Activated T-cell treated with anti-CD3 and anti-CD28 coated beads for 4 hours (primary cell): ENCODE measurements at regions not wholly inside any gene's neighbourhood (a gene's known extent, or its start where the extent isn't known, plus 50 kb on each side); places are given as distances from the start of the nearest gene placed in this dataset.
"Not testable (repeated sequence)": the region's sequence is repeated elsewhere in the genome, so short reads cannot be mapped to it uniquely, and the experiment has no call there.

Source experiments
- DNase-seq: peaks from one replicate; pipeline ENCODE4 v3.0.0-alpha.2; 2020

DNA sequence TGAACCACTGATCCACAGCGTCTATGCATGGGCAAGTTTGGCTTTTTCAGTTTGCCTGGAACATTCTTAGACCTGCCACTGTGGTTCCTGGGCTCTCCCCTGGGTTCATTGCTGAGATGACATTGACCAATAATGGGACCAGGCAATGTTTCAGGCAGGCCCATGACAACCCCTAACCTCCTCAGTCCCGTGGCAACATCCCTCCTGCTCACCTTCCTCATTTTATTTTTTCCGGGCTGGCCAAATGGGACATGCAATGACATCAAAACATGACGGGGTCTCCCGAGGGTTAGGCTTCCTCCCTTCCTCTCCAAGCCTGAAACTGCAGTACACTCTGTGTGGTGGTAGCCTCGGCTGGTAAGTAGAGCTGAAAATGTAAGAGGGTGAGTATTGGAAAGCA is 234.0 kb upstream of the RREB1 start:
- DNase-seq, result no peak

- no peak for DNase-seq
These were observed 231.8 kb upstream of the RREB1 start for GRCh38 chr6:6875818-6876470.

GRCh38 chr6:6877792-6878191 is 230.0 kb upstream of the RREB1 start:
- DNase-seq, result not testable (repeated sequence)

GRCh38 chr6:6878887-6879585 is 228.7 kb upstream of the RREB1 start:
- no peak for DNase-seq

GRCh38 chr6:6879586-6879974 is 228.2 kb upstream of the RREB1 start:
- DNase-seq, result not testable (repeated sequence)

- DNase-seq, result no peak
These were observed 226.9 kb upstream of the RREB1 start for GRCh38 chr6:6880745-6881437.

DNA sequence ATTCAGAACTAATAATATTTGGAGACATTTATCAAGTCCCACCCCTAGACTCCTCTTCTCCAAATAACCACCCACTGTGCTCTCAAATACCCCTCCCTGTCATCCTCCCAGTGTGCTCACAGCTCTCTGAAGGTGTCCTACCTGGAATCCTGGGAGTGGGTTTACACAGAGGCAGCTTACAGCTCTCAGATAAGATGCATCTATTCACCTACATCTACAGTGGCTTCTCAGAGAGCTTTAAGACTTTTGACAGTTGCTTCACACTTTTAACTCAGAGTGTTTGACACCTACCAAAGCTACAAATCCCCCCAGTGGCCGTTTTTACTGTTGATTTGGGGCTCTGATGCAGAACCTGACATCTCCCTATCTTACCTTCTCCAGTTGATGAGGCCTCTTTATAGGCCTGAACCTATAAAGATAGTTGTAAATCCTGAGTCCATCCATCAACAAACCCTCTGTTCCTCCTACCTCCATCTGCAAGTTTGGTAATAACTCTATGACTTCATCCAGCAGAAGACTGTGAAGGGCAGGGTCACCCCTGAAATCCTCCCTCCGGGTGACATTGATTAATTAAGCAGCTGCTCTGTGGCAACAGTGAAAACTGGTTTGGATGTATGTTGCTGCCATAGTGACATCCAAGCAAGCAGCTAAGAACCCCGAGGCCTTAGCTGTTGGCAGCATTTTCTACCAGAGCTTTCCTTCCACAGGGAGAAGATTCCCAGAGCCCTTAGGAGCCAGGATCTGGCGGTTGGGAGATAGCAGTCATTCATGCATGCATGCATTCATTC is 226.1 kb upstream of the RREB1 start:
- no peak for DNase-seq

DNA sequence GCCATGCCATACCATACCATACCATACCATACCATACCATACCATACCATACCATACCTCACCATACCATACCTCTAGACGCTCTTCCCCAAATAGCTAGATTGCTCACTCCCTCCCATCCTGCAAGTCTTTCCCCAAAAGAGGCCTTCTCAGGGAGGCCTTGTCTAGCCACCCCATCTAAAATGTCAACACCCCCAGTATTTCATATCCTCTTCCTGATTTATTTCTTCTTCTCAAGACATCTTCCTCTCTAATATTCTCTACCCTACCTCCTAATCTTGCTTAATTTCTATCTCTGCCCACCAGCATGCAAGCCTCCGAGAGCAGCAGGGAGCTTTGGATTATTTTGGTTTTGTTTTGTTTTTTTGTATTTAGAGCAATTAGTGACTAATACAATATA is 225.2 kb upstream of the RREB1 start:
- no peak for DNase-seq

GRCh38 chr6:6883011-6883410 is 224.8 kb upstream of the RREB1 start:
- DNase-seq, result no peak

DNA sequence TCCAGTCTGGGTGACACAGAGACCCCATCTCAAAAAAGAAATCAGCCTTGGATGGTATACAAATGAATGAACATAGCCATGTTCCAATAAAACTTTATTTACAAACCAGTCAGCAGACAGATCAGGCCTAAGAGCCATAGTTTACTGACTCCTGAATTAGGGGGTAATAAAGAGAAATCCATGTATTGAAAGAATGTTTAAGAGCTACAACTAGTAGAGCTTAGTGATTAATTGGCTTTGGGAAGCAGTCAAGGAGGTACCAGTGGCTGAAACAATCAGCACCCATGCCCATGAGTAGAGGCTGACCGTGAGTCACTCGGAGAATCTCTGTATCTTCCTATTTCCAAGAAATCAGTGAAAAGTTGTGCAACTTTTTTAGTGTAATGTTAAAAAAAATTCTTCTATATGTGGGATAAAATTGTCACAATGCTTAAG is 223.6 kb upstream of the RREB1 start:
- no peak for DNase-seq

DNA sequence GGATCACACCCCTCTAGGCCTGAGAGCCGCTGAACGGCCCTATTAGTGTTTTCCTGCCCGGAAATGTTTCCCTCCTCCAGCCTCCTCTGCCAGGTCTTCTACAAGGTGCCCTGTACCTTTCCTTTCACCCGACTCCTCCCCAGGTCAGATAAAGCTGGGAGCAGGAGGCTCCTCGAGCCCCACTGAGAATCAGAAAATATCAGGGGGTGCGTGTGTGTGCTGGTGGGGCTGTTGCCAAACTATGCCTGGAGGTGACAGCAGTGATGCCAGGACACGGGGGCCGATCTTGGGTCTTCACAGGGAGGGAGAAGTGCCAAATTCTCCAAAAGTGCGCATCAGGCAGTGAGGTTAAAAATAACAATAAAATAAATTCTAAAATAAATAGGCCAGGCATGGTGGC is 222.8 kb upstream of the RREB1 start:
- no peak for DNase-seq

DNA sequence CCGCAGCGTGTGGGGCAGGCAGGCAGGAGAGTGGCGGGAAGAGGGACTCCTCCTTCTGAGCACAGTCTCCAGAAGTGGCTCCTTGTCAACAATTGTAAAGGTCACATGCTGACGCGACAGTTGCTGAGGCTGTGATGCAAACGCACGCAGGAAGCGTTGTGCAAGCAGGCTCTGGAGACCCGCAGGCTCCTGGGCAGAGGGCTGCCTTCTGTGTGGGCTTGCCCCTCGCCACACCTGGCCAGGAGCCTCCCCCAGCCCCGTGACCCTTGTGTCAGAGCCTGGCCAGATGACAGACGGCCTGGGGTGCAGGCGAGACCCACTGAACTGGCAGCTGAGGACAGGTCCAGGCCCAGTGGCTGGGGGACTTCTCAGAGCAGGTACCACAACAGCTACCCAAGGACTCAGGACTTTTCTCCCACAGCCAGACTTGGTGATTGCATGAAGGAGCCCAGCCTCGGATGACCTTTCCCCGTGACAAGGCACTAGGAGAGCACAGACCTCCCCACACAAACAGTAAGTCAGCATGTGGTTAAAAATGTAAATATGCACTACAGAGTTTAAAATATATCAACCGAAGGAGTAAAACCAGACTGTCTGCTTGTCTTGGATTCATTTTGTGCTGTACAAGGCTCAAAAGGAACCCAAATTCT is 222.1 kb upstream of the RREB1 start:
- no peak for DNase-seq

- DNase-seq, result no peak
These were observed 221.4 kb upstream of the RREB1 start for GRCh38 chr6:6886171-6886885.

DNA sequence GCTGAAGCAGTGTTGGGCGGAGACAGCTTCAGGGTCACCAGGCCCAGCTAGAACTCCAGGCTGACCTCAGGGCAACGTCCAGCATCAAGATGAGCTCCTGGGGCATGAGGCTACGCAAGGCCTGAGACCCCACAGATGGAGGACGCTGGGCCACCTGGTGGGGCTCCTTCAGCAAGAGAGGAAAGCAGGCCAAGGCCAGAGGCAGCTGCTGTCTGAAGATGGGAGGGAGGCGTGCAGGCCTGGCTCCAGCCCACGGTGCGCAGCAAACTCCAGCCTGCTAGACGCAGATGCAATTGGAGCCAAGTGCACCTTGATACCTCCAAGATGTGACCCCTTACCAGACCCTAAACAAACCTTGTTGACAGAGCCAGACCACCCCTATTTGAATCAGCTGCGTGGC is 220.9 kb upstream of the RREB1 start:
- no peak for DNase-seq

DNA sequence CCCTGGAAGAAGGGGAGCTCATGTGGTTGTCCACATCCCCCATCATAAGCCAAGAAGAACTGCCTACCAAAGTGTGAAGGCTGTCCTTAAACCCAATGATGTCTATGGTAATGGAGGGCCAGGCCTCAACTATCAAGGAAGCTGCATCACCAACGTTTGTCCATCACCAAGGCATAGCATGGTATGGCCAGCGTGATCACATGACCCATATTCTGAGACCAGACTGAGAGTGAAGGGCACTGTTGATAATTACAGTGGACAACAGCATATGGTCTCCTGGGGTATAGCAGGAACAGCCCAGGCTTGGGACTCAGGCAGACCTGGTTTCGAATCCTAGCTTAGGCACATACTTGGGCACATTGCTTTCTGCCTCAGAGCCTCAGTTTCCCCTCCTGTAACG is 218.2 kb upstream of the RREB1 start:
- no peak for DNase-seq

DNA sequence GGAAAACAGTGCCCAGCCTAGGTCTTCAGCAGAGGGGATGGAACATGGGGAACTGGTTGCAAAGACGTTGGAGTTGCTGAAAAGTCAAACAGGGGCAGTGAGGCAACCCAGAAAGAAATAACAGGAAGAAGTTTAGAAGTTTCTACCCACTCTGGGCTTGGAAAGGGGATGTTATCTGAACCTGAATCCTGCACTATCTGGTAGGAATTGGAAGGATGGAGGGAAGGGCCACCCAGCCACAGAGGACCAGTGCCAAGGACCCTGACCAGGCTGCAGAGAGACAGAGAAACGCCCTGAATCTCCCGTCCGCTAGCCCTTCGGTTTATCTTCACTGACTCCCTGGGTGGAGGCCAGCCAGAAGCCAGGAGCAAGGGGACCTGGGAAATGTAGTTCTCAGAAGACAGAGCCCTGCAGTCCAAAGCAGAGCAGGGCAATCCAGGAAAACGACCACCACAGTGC is 217.3 kb upstream of the RREB1 start:
- no peak for DNase-seq

- no peak for DNase-seq
These were observed 216.5 kb upstream of the RREB1 start for GRCh38 chr6:6891125-6891721.

- no peak for DNase-seq
These were observed 215.8 kb upstream of the RREB1 start for GRCh38 chr6:6891949-6892461.

DNA sequence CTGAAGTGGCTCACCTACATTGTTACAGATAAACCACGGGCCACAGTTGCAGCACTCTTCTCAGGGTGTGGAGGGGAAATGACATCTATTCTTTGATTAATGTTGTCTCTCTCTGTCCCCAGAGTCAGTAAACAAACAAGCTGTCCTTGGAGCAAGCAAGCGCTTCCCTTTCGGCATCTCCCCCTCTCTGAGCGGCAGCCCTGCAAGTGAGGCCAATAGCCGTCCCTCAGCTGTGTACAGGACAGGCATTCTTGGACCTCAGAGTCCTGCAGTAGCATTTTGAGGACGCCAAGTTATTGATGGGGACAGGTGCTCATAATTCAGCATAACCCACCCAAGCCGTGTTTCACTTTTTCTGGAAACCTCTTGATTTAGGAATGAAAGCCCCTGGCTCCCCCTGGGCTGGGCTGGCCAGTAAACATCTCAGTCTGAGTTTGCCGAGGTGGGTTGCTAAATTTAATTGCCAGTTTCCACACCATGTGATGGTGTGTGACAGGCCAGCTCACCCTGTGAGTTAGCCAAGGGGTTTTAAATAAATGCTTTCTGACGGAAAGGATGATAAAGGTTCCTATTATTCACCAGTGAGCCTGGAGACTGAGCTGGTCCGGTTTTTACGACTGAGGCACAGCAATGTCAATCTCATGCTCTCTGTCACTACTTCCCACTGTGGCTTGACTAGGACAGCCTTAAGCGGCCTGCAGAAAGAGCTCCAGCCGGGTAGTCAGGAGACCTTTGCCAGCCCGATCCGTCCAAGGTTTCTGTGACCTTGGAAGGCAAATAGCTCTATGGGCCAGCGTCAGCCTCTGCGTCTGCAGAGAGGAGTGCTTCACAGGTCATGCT is 214.8 kb upstream of the RREB1 start:
- no peak for DNase-seq

DNA sequence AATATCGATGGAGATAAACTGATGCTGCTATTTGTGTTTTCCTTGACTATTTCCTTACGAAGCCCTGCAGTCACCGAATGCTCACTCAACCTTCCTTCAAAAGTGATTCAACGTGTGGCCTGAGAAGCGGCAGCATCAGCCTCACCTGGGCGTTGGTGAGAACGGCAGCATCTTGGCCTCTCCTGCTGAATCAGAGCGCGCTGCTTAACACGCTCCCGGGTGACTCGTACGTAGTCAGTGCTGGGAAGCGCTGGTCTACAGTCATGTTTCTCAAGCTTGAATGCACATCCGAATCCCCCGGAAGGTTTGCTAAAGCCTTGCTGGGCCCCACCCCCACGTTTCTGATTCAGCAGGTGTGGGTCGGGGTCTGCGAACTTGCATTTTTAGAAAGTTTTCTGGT is 214.1 kb upstream of the RREB1 start:
- DNase-seq, result no peak
